Sigmoid colon (tissue), 6 donors: ENCODE measurements at regions not wholly inside any gene's neighbourhood (a gene's known extent, or its start where the extent isn't known, plus 50 kb on each side); places are given as distances from the start of the nearest gene placed in this dataset.

Experiments
- DNase-seq: peaks from one replicate; pipeline ENCODE4 v3.0.0-alpha.2; 2019
- H3K27ac ChIP-seq, 4 donors: fragments of 200-600 bp; sonication (generic); one replicate each; pipeline ENCODE4 v1.5.1; 2016 to 2019; ENCODE audit warnings: mild to moderate bottlenecking in 1 of 4
- H3K27me3 ChIP-seq, 3 donors: fragments of 200-600 bp; sonication (generic); one replicate each; pipeline ENCODE4 v1.5.1; 2019; ENCODE audit warnings: mild to moderate bottlenecking in 1 of 3
- H3K36me3 ChIP-seq, 4 donors: fragments of 200-600 bp; sonication (generic); one replicate each; pipeline ENCODE4 v1.5.1; 2016 to 2019
- H3K4me1 ChIP-seq, 4 donors: fragments of 200-600 bp; sonication (generic); one replicate each; pipeline ENCODE4 v1.5.1; 2017 to 2019
- H3K4me3 ChIP-seq, 4 donors: fragments of 200-600 bp; sonication (generic); one replicate each; pipeline ENCODE4 v1.5.1; 2017 to 2019; ENCODE audit warnings: mild to moderate bottlenecking in 2 of 4, moderate library complexity in 1 of 4
- H3K9me3 ChIP-seq, 4 donors: fragments of 200-600 bp in 3 of 4; sonication (generic) in 3 of 4; one replicate each; pipeline versions ENCODE4 v1.5.1 to v1.6.1; 2013 to 2019
- CTCF ChIP-seq, 4 experiments: fragments of 450-650 bp in 3 of 4; fragments of 200-600 bp in 1 of 4; IDR thresholded peaks; one replicate each; pipeline ENCODE4 v1.5.1; 2016 to 2019; ENCODE audit warnings: antibody characterized with exemption in 4 of 4, mild to moderate bottlenecking in 3 of 4, moderate library complexity in 2 of 4
- EP300 ChIP-seq, 4 donors: sonication (generic); formaldehyde crosslinking; IDR thresholded peaks; one replicate each; pipeline ENCODE4 v1.6.1; 2017; ENCODE audit warnings: antibody characterized with exemption in 4 of 4
- POLR2A ChIP-seq, 2 donors: fragments of 450-650 bp; IDR thresholded peaks; one replicate each; pipeline ENCODE4 v1.6.1; 2016; ENCODE audit warnings: antibody characterized with exemption in 2 of 2, mild to moderate bottlenecking in 2 of 2, moderate library complexity in 2 of 2
- POLR2AphosphoS5 ChIP-seq, 4 donors: sonication (generic); formaldehyde crosslinking; IDR thresholded peaks; one replicate each; pipeline ENCODE4 v1.6.1; 2017; ENCODE audit warnings: antibody characterized with exemption in 4 of 4
- WGBS, 2 donors: extraction: QIAGEN DNeasy Blood & Tissue Kit; methylation state at CpG; one replicate each; pipeline ENCODE4 v1.1.7; 2013; 5-methylcytosine and 5-hydroxymethylcytosine counted together
- intact Hi-C: fragments of 100-400 bp; cut with DNase I; formaldehyde crosslinking; loops from one replicate; pipeline ENCODE4 v1.15.1; 2023
- donor health status: healthy with polysubstance abuse.
- donor health status: healthy.

GRCh38 chr6:2361195-2361594, 115.8 kb upstream of the GMDS start:
- H3K36me3 ChIP-seq, result peaks cover 0 to 3% (median 0%) of the 10 kb centered on the region in 4 donors
- no peaks in the 10 kb centered on the region for H3K9me3 ChIP-seq
- DNase-seq, result no peak
- 96 to 97% methylated on average over 5 of the region's 5 CpGs for WGBS, 2 donors
- H3K4me3 ChIP-seq, result no peak overlapping the region
- no peak overlapping the region for H3K27ac ChIP-seq
- no peak for TF ChIP-seq CTCF (IDR thresholded peaks at IDR 0.05)
- intact Hi-C loops, result no loop called here
- H3K27me3 ChIP-seq, result no peaks in the 10 kb centered on the region
- no peaks in the 10 kb centered on the region for H3K4me1 ChIP-seq

- no peak for DNase-seq
- no peaks in the 10 kb centered on the region for H3K4me1 ChIP-seq
- H3K4me3 ChIP-seq, result no peak overlapping the region
- WGBS, 2 donors, result 94 to 97% methylated on average over 5 of the region's 5 CpGs
- H3K9me3 ChIP-seq, result no peaks in the 10 kb centered on the region
- H3K36me3 ChIP-seq, result peaks cover 0 to 3% (median 0%) of the 10 kb centered on the region in 4 donors
- no peak overlapping the region for H3K27ac ChIP-seq
- intact Hi-C loops, result no loop called here
- H3K27me3 ChIP-seq, result no peaks in the 10 kb centered on the region
- TF ChIP-seq POLR2A (IDR thresholded peaks at IDR 0.05), result no peak
- TF ChIP-seq EP300 (IDR thresholded peaks at IDR 0.05), result no peak
- no peak for TF ChIP-seq POLR2AphosphoS5 (IDR thresholded peaks at IDR 0.05)
- no peak for TF ChIP-seq CTCF (IDR thresholded peaks at IDR 0.05)
These were observed 115.3 kb upstream of the GMDS start for GRCh38 chr6:2360716-2361115.

GRCh38 chr6:2360126-2360525, 114.7 kb upstream of the GMDS start:
- Histone ChIP-seq H3K27ac (no peak overlapping the region), H3K4me1 (peaks cover 0 to 2% (median 0%) of the 10 kb centered on the region in 4 donors), H3K27me3 (no peaks in the 10 kb centered on the region), H3K9me3 (no peaks in the 10 kb centered on the region), H3K36me3 (peaks cover 0 to 3% (median 0%) of the 10 kb centered on the region in 4 donors), H3K4me3 (no peak overlapping the region)
- intact Hi-C loops, result no loop called here
- TF ChIP-seq POLR2AphosphoS5 (IDR thresholded peaks at IDR 0.05) (no peak), POLR2A (IDR thresholded peaks at IDR 0.05) (no peak), CTCF (IDR thresholded peaks at IDR 0.05) (no peak)
- 72 to 84% methylated on average over 5 of the region's 5 CpGs for WGBS, 2 donors
- DNase-seq, result no peak

- WGBS, 2 donors, result 67 to 69% methylated on average over 3 of the region's 3 CpGs
- Histone ChIP-seq H3K4me3 (no peak overlapping the region), H3K27me3 (no peaks in the 10 kb centered on the region), H3K4me1 (peaks cover 0 to 14% (median 5%) of the 10 kb centered on the region in 4 donors), H3K27ac (no peak overlapping the region), H3K9me3 (no peaks in the 10 kb centered on the region), H3K36me3 (no peaks in the 10 kb centered on the region)
- no peak for DNase-seq
- no peak for TF ChIP-seq CTCF (IDR thresholded peaks at IDR 0.05)
- no peak for TF ChIP-seq EP300 (IDR thresholded peaks at IDR 0.05)
- no peak for TF ChIP-seq POLR2AphosphoS5 (IDR thresholded peaks at IDR 0.05)
- TF ChIP-seq POLR2A (IDR thresholded peaks at IDR 0.05), result no peak
- intact Hi-C loops, result loop anchor here (2.0 kb wide), 1 partner anchor 752 kb away; no protein-coding TSS in a partner anchor
These were observed 109.7 kb upstream of the GMDS start for GRCh38 chr6:2355150-2355549.

- no peaks in the 10 kb centered on the region for H3K9me3 ChIP-seq
- TF ChIP-seq CTCF (IDR thresholded peaks at IDR 0.05) (no peak), POLR2A (IDR thresholded peaks at IDR 0.05) (no peak), EP300 (IDR thresholded peaks at IDR 0.05) (no peak), POLR2AphosphoS5 (IDR thresholded peaks at IDR 0.05) (no peak)
- H3K36me3 ChIP-seq, result no peaks in the 10 kb centered on the region
- H3K27me3 ChIP-seq, result no peaks in the 10 kb centered on the region
- intact Hi-C loops, result loop anchor here (2.0 to 5.0 kb wide), 3 partner anchors 93 to 751 kb away; no protein-coding TSS in a partner anchor
- H3K27ac ChIP-seq, result no peak overlapping the region
- H3K4me3 ChIP-seq, result no peak overlapping the region
- H3K4me1 ChIP-seq, result peaks cover 0 to 14% (median 5%) of the 10 kb centered on the region in 4 donors
- DNase-seq, result no peak
- WGBS, 2 donors, result 58 to 66% methylated on average over 6 of the region's 6 CpGs
These were observed 108.7 kb upstream of the GMDS start for GRCh38 chr6:2354138-2354491.
